Trophoblast cell (in vitro differentiated cells and primary cell): ENCODE measurements at regions not wholly inside any gene's neighbourhood (a gene's known extent, or its start where the extent isn't known, plus 50 kb on each side); places are given as distances from the start of the nearest gene placed in this dataset.

Experiments used
- DNase-seq, 2 donors: peaks; one replicate each; pipeline ENCODE4 v3.0.0-alpha.2; 2016
- H2AFZ ChIP-seq: 2 replicates; pipeline ENCODE4 v1.6.1; 2013; ENCODE audit warnings: low read length, moderate library complexity, mild to moderate bottlenecking; ENCODE audit not compliant: insufficient read depth, poor library complexity
- H2AK5ac ChIP-seq: 2 replicates; pipeline ENCODE4 v1.6.1; 2013; ENCODE audit warnings: mild to moderate bottlenecking, low read length
- H2BK120ac ChIP-seq: 2 replicates; pipeline ENCODE4 v1.6.1; 2013; ENCODE audit warnings: low read length, mild to moderate bottlenecking, moderate library complexity; ENCODE audit not compliant: insufficient read depth, poor library complexity
- H2BK12ac ChIP-seq: 2 replicates; pipeline ENCODE4 v1.6.1; 2013; ENCODE audit warnings: mild to moderate bottlenecking, low read length, moderate library complexity
- H2BK5ac ChIP-seq: 2 replicates; pipeline ENCODE4 v1.6.1; 2013; ENCODE audit warnings: low read length, low read depth, moderate library complexity, mild to moderate bottlenecking; ENCODE audit not compliant: poor library complexity
- H3K14ac ChIP-seq: 2 replicates; pipeline ENCODE4 v1.6.1; 2013; ENCODE audit warnings: mild to moderate bottlenecking, low read length
- H3K18ac ChIP-seq: 2 replicates; pipeline ENCODE4 v1.6.1; 2013; ENCODE audit warnings: mild to moderate bottlenecking, low read length
- H3K23ac ChIP-seq: 2 replicates; pipeline ENCODE4 v1.6.1; 2013; ENCODE audit warnings: low read length
- H3K27ac ChIP-seq: 2 replicates; pipeline ENCODE4 v1.5.1; 2013; ENCODE audit warnings: low read depth, mild to moderate bottlenecking, inconsistent platforms, low read length, moderate library complexity
- H3K27me3 ChIP-seq: 2 replicates; pipeline ENCODE4 v1.6.1; 2013; ENCODE audit warnings: inconsistent platforms, mild to moderate bottlenecking, low read length, moderate library complexity; ENCODE audit not compliant: insufficient read depth
- H3K36me3 ChIP-seq, 2 experiments: 1 replicate in 1 of 2; 2 replicates in 1 of 2; pipeline ENCODE4 v1.6.1; 2013; ENCODE audit warnings: low read length in 2 of 2, mild to moderate bottlenecking in 2 of 2, moderate library complexity in 1 of 2; ENCODE audit not compliant: insufficient read depth in 2 of 2, control insufficient read depth in 1 of 2
- H3K4ac ChIP-seq: 2 replicates; pipeline ENCODE4 v1.6.1; 2013; ENCODE audit warnings: low read depth, mild to moderate bottlenecking, low read length, moderate library complexity
- H3K4me1 ChIP-seq, 2 experiments: 1 replicate in 1 of 2; 2 replicates in 1 of 2; pipeline ENCODE4 v1.6.1; 2013; ENCODE audit warnings: low read length in 2 of 2, mild to moderate bottlenecking in 2 of 2, moderate library complexity in 1 of 2; ENCODE audit not compliant: insufficient read depth in 2 of 2, control insufficient read depth in 1 of 2
- H3K4me2 ChIP-seq: 2 replicates; pipeline ENCODE4 v1.6.1; 2013; ENCODE audit warnings: inconsistent platforms, mild to moderate bottlenecking, low read length, moderate library complexity
- H3K4me3 ChIP-seq: 2 replicates; pipeline ENCODE4 v1.5.1; 2013; ENCODE audit warnings: mild to moderate bottlenecking, low read depth, low read length, inconsistent platforms
- H3K79me1 ChIP-seq: one replicate; pipeline ENCODE4 v1.6.1; 2013; ENCODE audit warnings: low read length
- H3K79me2 ChIP-seq: 2 replicates; pipeline ENCODE4 v1.6.1; 2013; ENCODE audit warnings: low read length, mild to moderate bottlenecking; ENCODE audit not compliant: control insufficient read depth, insufficient read depth, poor library complexity
- H3K9ac ChIP-seq: 2 replicates; pipeline ENCODE4 v1.6.1; 2013; ENCODE audit warnings: mild to moderate bottlenecking, low read length
- H3K9me3 ChIP-seq: 2 replicates; pipeline ENCODE4 v1.6.1; 2013; ENCODE audit warnings: low read depth, mild to moderate bottlenecking, control low read depth, inconsistent platforms, low read length; ENCODE audit not compliant: insufficient read depth
- H4K12ac ChIP-seq: 2 replicates; pipeline ENCODE4 v1.6.1; 2013; ENCODE audit warnings: low read depth, mild to moderate bottlenecking, low read length, moderate library complexity
- H4K8ac ChIP-seq: 2 replicates; pipeline ENCODE4 v1.6.1; 2013; ENCODE audit warnings: low read depth, mild to moderate bottlenecking, low read length, moderate library complexity
- H4K91ac ChIP-seq: one replicate; pipeline ENCODE4 v1.6.1; 2013; ENCODE audit warnings: low read depth, mild to moderate bottlenecking, low read length, moderate library complexity
- WGBS: extraction: QIAGEN DNeasy Blood & Tissue Kit; methylation state at CpG from one replicate; pipeline ENCODE4 v1.1.7; 2013; ENCODE audit warnings: missing lambda C conversion rate; ENCODE audit not compliant: insufficient read length, insufficient coverage; ENCODE audit errors: extremely low coverage; 5-methylcytosine and 5-hydroxymethylcytosine counted together

GRCh38 chr4:189837471-189837870 lies 103.2 kb upstream of the FRG1 start:
- WGBS: no CpG with 5 or more reads among the region's 5 CpGs

GRCh38 chr4:189838821-189839497 lies 101.7 kb upstream of the FRG1 start:
- no peak overlapping the region for H3K4me3 ChIP-seq
- H2AK5ac ChIP-seq: no peak overlapping the region
- no peak overlapping the region for H3K14ac ChIP-seq
- H2AFZ ChIP-seq: no peak overlapping the region
- H3K79me1 ChIP-seq: no peaks in the 10 kb centered on the region
- no peak overlapping the region for H2BK12ac ChIP-seq
- H3K36me3 ChIP-seq: no peaks in the 10 kb centered on the region
- DNase-seq: no peak
- H3K4ac ChIP-seq: no peak overlapping the region
- H3K9ac ChIP-seq: no peak overlapping the region
- H3K18ac ChIP-seq: no peak overlapping the region
- no CpG with 5 or more reads among the region's 16 CpGs for WGBS
- no peak overlapping the region for H4K12ac ChIP-seq
- no peaks in the 10 kb centered on the region for H3K79me2 ChIP-seq
- H3K27me3 ChIP-seq: no peaks in the 10 kb centered on the region
- H4K8ac ChIP-seq: no peak overlapping the region
- no peak overlapping the region for H3K4me2 ChIP-seq
- no peak overlapping the region for H3K23ac ChIP-seq
- H3K4me1 ChIP-seq: no peaks in the 10 kb centered on the region
- H2BK120ac ChIP-seq: no peak overlapping the region
- H2BK5ac ChIP-seq: no peak overlapping the region
- no peak overlapping the region for H4K91ac ChIP-seq
- H3K9me3 ChIP-seq: no peaks in the 10 kb centered on the region
- no peak overlapping the region for H3K27ac ChIP-seq

More at GRCh38 chr4:189837471-189837870, 103.2 kb upstream of the FRG1 start:
- DNase-seq: no peak
- no peaks in the 10 kb centered on the region for H3K79me1 ChIP-seq
- no peak overlapping the region for H4K8ac ChIP-seq
- no peak overlapping the region for H3K27ac ChIP-seq
- H3K18ac ChIP-seq: no peak overlapping the region
- H4K91ac ChIP-seq: no peak overlapping the region
- H2AK5ac ChIP-seq: no peak overlapping the region
- no peak overlapping the region for H2BK120ac ChIP-seq
- no peaks in the 10 kb centered on the region for H3K27me3 ChIP-seq
- H2BK5ac ChIP-seq: no peak overlapping the region
- H3K4ac ChIP-seq: no peak overlapping the region
- H3K36me3 ChIP-seq: no peaks in the 10 kb centered on the region
- no peak overlapping the region for H3K14ac ChIP-seq
- no peak overlapping the region for H2AFZ ChIP-seq
- H3K23ac ChIP-seq: no peak overlapping the region
- no peaks in the 10 kb centered on the region for H3K9me3 ChIP-seq
- H3K4me3 ChIP-seq: no peak overlapping the region
- no peak overlapping the region for H2BK12ac ChIP-seq
- no peaks in the 10 kb centered on the region for H3K4me1 ChIP-seq
- no peak overlapping the region for H4K12ac ChIP-seq
- no peak overlapping the region for H3K9ac ChIP-seq
- H3K4me2 ChIP-seq: no peak overlapping the region
- no peaks in the 10 kb centered on the region for H3K79me2 ChIP-seq

DNA sequence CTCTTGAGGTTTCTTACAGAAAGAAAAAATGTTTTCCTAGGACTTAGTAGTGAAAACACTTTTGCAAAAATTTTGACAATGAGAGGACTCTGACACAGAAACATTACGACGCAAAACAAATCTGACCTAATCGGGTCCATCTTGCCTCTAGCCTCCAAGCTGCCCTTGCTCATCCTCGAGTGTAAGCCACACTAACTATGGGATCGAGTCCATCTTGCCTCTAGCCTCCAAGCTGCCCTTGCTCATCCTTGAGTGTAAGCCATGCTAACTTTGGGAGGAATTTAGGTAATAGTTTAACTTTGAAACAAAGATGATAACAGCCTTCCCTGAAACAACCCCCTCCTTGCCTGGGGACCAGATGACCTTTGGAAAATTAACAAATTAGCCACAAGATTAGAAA lies 100.3 kb upstream of the FRG1 start:
- no peaks in the 10 kb centered on the region for H3K4me1 ChIP-seq
- H3K4me3 ChIP-seq: no peak overlapping the region
- no peak overlapping the region for H4K12ac ChIP-seq
- no peak overlapping the region for H3K23ac ChIP-seq
- no peak overlapping the region for H2BK5ac ChIP-seq
- no peak overlapping the region for H3K27ac ChIP-seq
- no peak overlapping the region for H2AK5ac ChIP-seq
- no peaks in the 10 kb centered on the region for H3K79me2 ChIP-seq
- WGBS: no CpG with 5 or more reads among the region's 5 CpGs
- no peak overlapping the region for H4K91ac ChIP-seq
- H4K8ac ChIP-seq: no peak overlapping the region
- no peak overlapping the region for H2BK12ac ChIP-seq
- no peak overlapping the region for H2AFZ ChIP-seq
- no peak for DNase-seq
- H3K4ac ChIP-seq: no peak overlapping the region
- no peaks in the 10 kb centered on the region for H3K9me3 ChIP-seq
- H3K14ac ChIP-seq: no peak overlapping the region
- H2BK120ac ChIP-seq: no peak overlapping the region
- no peaks in the 10 kb centered on the region for H3K27me3 ChIP-seq
- no peaks in the 10 kb centered on the region for H3K79me1 ChIP-seq
- no peaks in the 10 kb centered on the region for H3K36me3 ChIP-seq
- H3K9ac ChIP-seq: no peak overlapping the region
- no peak overlapping the region for H3K4me2 ChIP-seq
- no peak overlapping the region for H3K18ac ChIP-seq

DNA sequence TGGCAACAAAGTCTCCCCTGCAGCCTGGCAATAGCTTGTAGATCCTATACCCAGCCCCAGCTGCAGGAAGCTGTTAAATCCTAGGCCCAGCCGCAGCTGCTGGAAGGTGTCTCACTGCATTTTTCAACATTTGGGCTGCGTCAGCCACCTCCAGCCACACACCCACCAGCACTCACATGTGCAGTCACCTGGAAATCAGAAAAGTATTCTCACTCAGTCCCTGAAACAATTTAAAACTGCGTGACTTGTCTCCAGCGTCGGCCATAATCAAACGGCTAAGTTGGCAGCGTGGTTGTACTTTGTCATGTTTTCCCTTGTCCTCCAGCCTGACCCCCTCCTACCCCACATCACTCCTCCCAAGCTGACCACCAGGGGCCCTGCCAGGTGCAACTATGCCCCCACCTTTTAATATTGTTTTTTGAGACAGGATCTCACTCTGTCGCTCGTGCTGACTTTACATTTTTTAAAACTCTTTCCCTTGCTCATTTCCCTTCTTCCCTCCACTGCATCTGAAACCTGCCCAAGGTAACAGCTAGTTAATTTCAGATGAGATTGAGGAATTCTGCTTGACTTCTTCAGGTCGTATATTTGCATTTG lies 97.2 kb upstream of the FRG1 start:
- no peak overlapping the region for H3K23ac ChIP-seq
- WGBS: no CpG with 5 or more reads among the region's 10 CpGs
- no peak overlapping the region for H2AFZ ChIP-seq
- DNase-seq: no peak
- H4K91ac ChIP-seq: no peak overlapping the region
- no peaks in the 10 kb centered on the region for H3K4me1 ChIP-seq
- H3K4me2 ChIP-seq: no peak overlapping the region
- no peak overlapping the region for H3K9ac ChIP-seq
- H3K4me3 ChIP-seq: no peak overlapping the region
- H2BK5ac ChIP-seq: no peak overlapping the region
- H3K9me3 ChIP-seq: peaks cover 11% of the 10 kb centered on the region
- H3K4ac ChIP-seq: no peak overlapping the region
- no peak overlapping the region for H2BK12ac ChIP-seq
- no peaks in the 10 kb centered on the region for H3K36me3 ChIP-seq
- H3K79me1 ChIP-seq: no peaks in the 10 kb centered on the region
- H3K79me2 ChIP-seq: no peaks in the 10 kb centered on the region
- H3K27me3 ChIP-seq: no peaks in the 10 kb centered on the region
- H2BK120ac ChIP-seq: no peak overlapping the region
- H4K8ac ChIP-seq: no peak overlapping the region
- no peak overlapping the region for H3K18ac ChIP-seq
- no peak overlapping the region for H2AK5ac ChIP-seq
- no peak overlapping the region for H3K27ac ChIP-seq
- no peak overlapping the region for H4K12ac ChIP-seq
- H3K14ac ChIP-seq: no peak overlapping the region
